RWPE2 (cell line): ENCODE measurements at regions not wholly inside any gene's neighbourhood (a gene's known extent, or its start where the extent isn't known, plus 50 kb on each side); places are given as distances from the start of the nearest gene placed in this dataset.
A peak's percentile ranks its signal among the peaks of the same experiment; 100 is the strongest.

Experiments
- ATAC-seq: fragments of 200-7000 bp; cut with Tn5 transposase; 3 replicates; pipeline ENCODE4 v1.9.1; 2021; ENCODE audit warnings: low read depth
- DNase-seq: peaks from one replicate; pipeline ENCODE4 v3.0.0-alpha.2; 2020; ENCODE audit warnings: low spot score
- H3K27ac ChIP-seq: fragments of 450-650 bp; 2 replicates; pipeline ENCODE4 v1.5.1; 2017; ENCODE audit warnings: mild to moderate bottlenecking; ENCODE audit not compliant: poor library complexity, severe bottlenecking
- H3K27me3 ChIP-seq: fragments of 250-450 bp; sonication (Bioruptor Pico); 2 replicates; pipeline ENCODE4 v1.5.1; 2021; ENCODE audit warnings: mild to moderate bottlenecking, moderate library complexity; ENCODE audit not compliant: insufficient read depth, poor library complexity, severe bottlenecking
- H3K36me3 ChIP-seq: fragments of 250-450 bp; sonication (Bioruptor Pico); 2 replicates; pipeline ENCODE4 v1.5.1; 2020; ENCODE audit warnings: low read depth, mild to moderate bottlenecking, moderate library complexity
- H3K4me1 ChIP-seq: fragments of 250-450 bp; sonication (Bioruptor Pico); 2 replicates; pipeline ENCODE4 v1.5.1; 2021; ENCODE audit warnings: mild to moderate bottlenecking, moderate library complexity; ENCODE audit not compliant: insufficient read depth, poor library complexity, severe bottlenecking
- H3K4me3 ChIP-seq: fragments of 250-450 bp; sonication (Bioruptor Pico); 2 replicates; pipeline ENCODE4 v1.5.1; 2021; ENCODE audit warnings: mild to moderate bottlenecking, moderate library complexity; ENCODE audit not compliant: severe bottlenecking
- H3K9me3 ChIP-seq: fragments of 250-450 bp; sonication (Bioruptor Pico); 2 replicates; pipeline ENCODE4 v1.5.1; 2021; ENCODE audit warnings: mild to moderate bottlenecking, moderate library complexity; ENCODE audit not compliant: severe bottlenecking
- CTCF ChIP-seq: fragments of 450-650 bp; IDR thresholded peaks from one replicate; pipeline ENCODE4 v1.5.1; 2017; ENCODE audit warnings: mild to moderate bottlenecking, moderate library complexity; ENCODE audit not compliant: poor library complexity, severe bottlenecking

- Histone ChIP-seq H3K36me3 (no peaks in the 10 kb centered on the region), H3K27ac (no peak overlapping the region), H3K4me3 (no peak overlapping the region), H3K4me1 (no peaks in the 10 kb centered on the region), H3K9me3 (peaks cover 4% of the 10 kb centered on the region), H3K27me3 (no peaks in the 10 kb centered on the region)
- DNase-seq (no peak), ATAC-seq (no peak)
- no peak for TF ChIP-seq CTCF
Measured at GRCh38 chr5:39670391-39670790, 245.6 kb upstream of the DAB2 start.

GRCh38 chr5:39668980-39669379, 244.2 kb upstream of the DAB2 start:
- Histone ChIP-seq H3K4me3 (no peak overlapping the region), H3K36me3 (no peaks in the 10 kb centered on the region), H3K27ac (no peak overlapping the region), H3K4me1 (no peaks in the 10 kb centered on the region), H3K9me3 (peaks cover 4% of the 10 kb centered on the region), H3K27me3 (no peaks in the 10 kb centered on the region)
- no peak for TF ChIP-seq CTCF
- DNase-seq (no peak), ATAC-seq (no peak)

- no peak for TF ChIP-seq CTCF
- no peak overlapping the region for H3K4me3 ChIP-seq
- no peak overlapping the region for H3K27ac ChIP-seq
- ATAC-seq: no peak
- no peak for DNase-seq
- H3K27me3 ChIP-seq: no peaks in the 10 kb centered on the region
- no peaks in the 10 kb centered on the region for H3K36me3 ChIP-seq
- H3K9me3 ChIP-seq: no peaks in the 10 kb centered on the region
- peaks cover 15% of the 10 kb centered on the region for H3K4me1 ChIP-seq
Measured at GRCh38 chr5:39665328-39665727, 240.5 kb upstream of the DAB2 start.

- Histone ChIP-seq H3K27ac (no peak overlapping the region), H3K4me1 (peaks cover 21% of the 10 kb centered on the region), H3K36me3 (no peaks in the 10 kb centered on the region), H3K9me3 (no peaks in the 10 kb centered on the region), H3K4me3 (no peak overlapping the region), H3K27me3 (no peaks in the 10 kb centered on the region)
- no peak for TF ChIP-seq CTCF
- ATAC-seq (no peak), DNase-seq (no peak)
Measured at GRCh38 chr5:39662945-39663344, 238.2 kb upstream of the DAB2 start.

GRCh38 chr5:39661026-39661779, 236.4 kb upstream of the DAB2 start:
- no peaks in the 10 kb centered on the region for H3K36me3 ChIP-seq
- H3K9me3 ChIP-seq: no peaks in the 10 kb centered on the region
- H3K27me3 ChIP-seq: no peaks in the 10 kb centered on the region
- no peak for TF ChIP-seq CTCF
- peaks cover 25% of the 10 kb centered on the region for H3K4me1 ChIP-seq
- H3K27ac ChIP-seq: peak overlapping the region; percentile 55
- DNase-seq: no peak
- ATAC-seq: peak; percentile 73
- no peak overlapping the region for H3K4me3 ChIP-seq
